GM21723 (cell line): ENCODE measurements at regions not wholly inside any gene's neighbourhood (a gene's known extent, or its start where the extent isn't known, plus 50 kb on each side); places are given as distances from the start of the nearest gene placed in this dataset.
"Not testable (repeated sequence)": the region's sequence is repeated elsewhere in the genome, so short reads cannot be mapped to it uniquely, and the experiment has no call there.

Experiments
- ATAC-seq: cut with Tn5 transposase; IDR thresholded peaks from one replicate; pipeline ENCODE4 v1.9.1; 2021; ENCODE audit warnings: mild to moderate bottlenecking, moderate library complexity; ENCODE audit not compliant: unreplicated experiment

DNA sequence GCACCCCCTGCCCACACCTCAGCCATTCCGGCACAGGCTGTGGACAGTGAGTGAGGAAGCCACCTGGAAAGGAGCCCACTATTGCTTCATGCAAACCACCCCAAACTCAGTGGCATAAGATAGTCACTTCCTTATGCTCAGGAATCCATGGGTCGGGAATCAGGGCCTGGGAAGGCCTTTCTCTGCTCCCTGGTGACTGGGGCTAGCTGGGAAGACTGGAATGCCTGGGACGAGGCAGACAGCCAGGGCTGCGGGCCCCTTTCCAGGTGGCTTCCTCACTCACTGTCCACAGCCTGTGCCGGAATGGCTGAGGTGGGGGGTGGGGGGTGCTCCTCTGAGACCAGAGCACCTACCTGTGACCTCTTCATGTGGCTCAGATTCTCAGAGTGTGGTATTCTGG lies 74.1 kb upstream of the GRB10 start:
- no peak for ATAC-seq

DNA sequence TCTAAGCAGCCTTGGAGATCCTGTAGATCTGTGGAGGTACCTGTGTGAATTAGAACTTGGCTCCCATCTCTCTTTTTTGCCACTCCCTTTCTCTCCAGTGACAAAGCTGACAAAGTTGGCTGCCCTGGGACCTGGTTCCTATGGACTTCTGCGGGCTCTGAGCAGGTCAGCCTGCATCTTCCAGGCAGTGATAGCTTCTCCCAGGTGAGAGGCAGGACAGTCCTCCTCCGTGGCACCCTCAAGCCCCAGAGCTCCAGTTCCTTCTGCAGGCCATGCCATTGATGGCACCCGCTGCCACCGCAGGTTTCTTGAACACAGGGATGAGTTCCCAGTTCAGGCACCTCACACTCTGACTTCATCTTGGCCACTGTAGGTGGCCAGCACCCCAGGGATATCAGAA lies 73.5 kb upstream of the GRB10 start:
- ATAC-seq = no peak

DNA sequence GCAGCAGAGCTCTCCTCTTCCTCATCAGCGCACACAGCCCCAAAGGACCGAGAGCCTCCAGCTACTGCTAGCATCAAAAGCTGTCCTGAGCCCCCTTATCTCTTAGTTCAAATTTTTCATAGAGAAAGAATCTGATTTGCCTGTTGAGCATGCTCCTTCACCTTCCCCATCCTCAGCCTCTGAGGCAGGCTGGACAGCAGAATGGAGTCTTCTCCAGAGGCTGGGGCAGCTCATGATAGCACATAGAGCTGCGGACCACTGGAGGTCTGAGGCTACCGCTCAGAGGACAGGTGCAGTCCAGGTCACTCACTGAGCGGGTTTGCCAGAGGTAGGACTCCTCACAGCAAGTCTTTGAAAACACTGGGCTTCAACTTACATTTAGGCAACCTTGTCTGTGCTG lies 72.8 kb upstream of the GRB10 start:
- ATAC-seq = no peak

DNA sequence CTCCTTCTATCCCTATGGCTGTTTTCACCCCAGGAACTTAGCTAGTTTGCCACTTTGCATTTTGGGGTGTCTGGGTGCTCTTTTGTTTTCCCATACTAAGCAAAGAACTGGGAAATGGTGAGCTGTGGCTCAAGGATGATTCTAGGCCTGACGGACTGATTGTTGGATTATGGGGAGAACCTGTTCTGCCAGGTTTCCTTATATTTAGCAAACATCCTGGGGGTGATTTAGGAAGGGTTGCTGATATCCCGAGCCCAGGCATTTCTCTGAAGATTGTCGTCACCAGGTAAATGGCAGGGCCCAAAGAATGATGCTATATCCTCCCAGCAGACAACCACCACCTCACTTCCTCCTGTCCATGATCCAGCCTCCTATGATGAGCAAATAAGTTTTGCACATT lies 72.1 kb upstream of the GRB10 start:
- no peak for ATAC-seq

DNA sequence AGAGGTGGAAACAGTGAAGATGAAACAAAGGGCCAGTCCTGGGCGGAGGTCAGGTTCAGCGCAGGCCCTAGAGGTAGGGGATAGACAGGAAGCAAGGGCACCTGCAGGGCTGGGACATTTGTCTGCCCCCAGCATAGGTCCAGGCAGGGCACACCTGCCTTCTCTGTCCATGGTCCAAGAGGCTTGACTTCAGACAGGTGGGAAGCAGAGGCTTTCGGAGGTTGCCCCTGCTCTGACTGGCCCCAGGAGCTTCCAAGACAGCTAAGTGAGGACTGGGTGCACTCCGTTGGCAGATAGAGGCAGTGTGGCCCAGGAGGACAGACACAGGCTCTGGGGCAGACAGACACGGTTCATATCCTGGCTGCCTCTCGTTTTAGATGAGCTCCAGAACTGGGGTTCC lies 71.6 kb upstream of the GRB10 start:
- no peak for ATAC-seq

DNA sequence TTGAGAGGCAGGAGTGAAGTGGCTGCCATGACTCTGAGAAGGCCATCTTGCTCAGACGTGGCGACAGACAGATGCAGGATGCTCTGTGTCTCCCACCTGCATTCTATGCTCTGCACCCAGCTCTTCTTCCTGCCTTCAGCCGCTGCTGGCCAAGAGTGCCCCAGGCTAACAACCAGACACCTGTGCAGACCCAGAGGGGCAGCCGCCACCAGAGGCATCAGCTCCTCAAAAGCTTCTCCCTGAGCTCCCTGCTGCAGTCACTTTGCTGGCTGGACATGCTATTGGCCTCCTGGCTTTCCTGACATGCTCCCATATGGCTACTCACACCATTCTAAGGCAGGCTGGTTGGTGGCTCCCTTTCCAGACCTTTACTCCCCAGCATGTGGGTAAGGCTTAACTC lies 70.6 kb upstream of the GRB10 start:
- ATAC-seq = no peak

DNA sequence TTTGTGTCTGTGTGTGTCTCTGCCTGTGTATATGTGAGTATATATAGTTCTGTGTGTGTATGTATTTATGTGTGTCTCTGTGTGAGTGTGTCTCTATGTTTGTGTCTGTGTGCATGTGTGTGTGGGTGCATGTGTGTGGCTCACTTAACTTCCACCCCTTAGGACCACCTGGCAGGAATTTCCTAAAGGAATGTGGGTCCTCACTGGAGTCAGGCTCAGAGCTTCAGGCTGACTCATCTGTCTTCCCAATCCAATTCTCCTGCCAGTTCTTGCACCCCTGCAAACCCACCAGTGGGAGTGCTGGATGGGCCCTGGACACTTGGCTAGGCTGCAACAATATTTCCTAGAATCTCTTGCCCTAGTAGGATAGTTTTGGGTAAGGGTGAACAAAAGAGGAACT lies 70.2 kb upstream of the GRB10 start:
- no peak for ATAC-seq

DNA sequence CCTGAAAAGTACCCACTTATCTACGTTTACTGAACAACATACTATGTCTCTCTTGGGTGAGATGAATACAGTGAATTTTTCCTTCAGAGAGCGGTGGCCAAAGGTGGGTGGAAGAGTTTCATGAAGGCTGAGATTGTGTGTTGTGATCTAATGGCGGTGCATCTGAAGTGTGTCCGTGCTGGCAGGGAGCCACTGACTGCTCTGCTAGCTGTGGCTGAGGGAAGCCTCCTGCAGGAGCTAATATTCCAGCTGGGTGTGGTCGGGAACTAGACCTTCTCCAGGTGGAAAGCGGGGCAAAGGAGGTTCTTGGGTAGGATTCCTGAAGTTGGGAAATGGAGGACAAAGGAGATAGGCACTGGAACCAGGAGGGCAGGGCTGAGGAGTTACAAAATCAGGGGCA lies 69.2 kb upstream of the GRB10 start:
- ATAC-seq = no peak

DNA sequence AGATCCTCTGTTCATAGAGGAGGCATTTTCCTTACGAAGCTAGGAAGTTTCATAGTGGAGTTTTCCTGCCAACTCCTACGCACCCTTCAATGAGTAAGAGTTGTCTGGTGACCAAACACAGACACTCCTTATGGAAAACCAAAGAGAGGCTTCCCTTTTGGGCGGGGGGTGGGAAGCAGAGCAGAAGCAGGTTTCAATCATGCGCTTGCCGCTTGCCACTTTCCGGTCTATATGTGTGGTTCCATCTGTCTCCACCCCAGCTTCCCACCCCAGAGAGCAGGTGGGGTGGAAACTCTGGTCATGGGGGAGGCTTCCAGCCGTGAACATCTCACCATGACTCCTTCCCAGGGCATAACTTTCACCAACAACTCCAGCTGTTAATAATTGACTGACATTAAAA lies 68.8 kb upstream of the GRB10 start:
- no peak for ATAC-seq

GRCh38 chr7:50849991-50850390 lies 67.3 kb upstream of the GRB10 start:
- ATAC-seq = no peak

- no peak for ATAC-seq
Observed at GRCh38 chr7:50848203-50848602, 65.5 kb upstream of the GRB10 start.

GRCh38 chr7:50844861-50845260 lies 62.2 kb upstream of the GRB10 start:
- ATAC-seq = not testable (repeated sequence)

DNA sequence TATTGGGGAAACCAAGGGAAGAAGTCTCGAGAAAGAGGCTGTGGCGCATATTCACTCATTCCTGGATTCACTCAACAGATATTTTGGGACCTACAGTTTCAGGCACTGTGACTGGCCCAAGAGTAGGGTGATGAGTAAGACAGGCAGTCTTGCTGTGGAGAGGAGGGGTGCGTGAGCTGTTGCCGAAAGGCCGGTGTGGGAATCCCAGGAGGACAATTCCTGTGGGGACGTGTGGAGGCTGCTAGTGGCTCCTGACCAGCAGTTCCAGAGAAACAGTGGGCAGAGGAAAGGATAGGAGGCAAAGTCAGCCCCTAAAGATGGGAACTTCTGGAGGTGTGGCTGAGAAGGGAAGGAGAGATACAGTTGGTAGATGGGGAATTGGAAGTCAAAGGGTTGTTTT lies 59.3 kb upstream of the GRB10 start:
- ATAC-seq = no peak

- ATAC-seq = no peak
Observed at GRCh38 chr7:50838675-50839377, 56.1 kb upstream of the GRB10 start.

- no peak for ATAC-seq
Observed at GRCh38 chr7:50837965-50838364, 55.3 kb upstream of the GRB10 start.

DNA sequence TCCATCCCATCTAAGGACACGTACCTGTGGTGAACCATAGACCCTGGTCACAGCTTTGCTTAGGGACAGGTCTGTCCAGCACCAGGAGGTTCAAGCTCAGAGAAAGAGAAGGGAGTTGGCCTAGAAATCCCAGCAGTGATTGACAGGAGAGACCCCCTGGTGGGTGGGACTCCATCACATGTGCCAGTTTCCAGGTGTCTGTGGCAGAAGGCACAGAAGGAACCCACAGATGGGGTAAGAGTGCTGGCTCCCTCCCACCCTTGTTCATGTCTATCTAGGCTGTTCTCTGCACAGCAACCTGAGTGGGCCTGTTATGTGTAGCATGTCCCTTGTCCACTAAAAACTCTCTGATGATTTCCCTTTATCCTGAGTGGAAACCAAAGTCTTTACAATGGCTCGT lies 54.0 kb upstream of the GRB10 start:
- no peak for ATAC-seq

DNA sequence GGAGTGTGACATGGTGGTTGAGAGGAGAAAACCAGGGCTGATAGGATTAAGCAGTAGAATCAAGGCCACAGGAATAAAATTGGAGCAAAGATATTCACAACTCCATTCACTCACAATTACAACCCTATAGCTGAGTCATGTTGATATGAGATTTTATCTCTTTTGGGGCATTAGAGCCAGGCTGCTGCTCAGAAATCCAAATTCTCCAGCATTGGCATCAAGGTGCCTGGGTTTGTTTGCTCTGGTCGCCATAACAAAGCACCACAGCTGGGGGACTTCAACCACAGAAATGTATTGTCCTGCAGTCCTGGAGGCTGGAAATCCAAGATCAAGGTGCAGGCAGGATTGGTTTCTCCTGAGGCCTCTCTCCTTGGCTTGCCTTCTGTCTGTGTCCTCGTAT lies 52.5 kb upstream of the GRB10 start:
- no peak for ATAC-seq

GRCh38 chr7:50834679-50835078 lies 52.0 kb upstream of the GRB10 start:
- ATAC-seq = no peak

- ATAC-seq = no peak
Observed at GRCh38 chr7:50834031-50834535, 51.4 kb upstream of the GRB10 start.

DNA sequence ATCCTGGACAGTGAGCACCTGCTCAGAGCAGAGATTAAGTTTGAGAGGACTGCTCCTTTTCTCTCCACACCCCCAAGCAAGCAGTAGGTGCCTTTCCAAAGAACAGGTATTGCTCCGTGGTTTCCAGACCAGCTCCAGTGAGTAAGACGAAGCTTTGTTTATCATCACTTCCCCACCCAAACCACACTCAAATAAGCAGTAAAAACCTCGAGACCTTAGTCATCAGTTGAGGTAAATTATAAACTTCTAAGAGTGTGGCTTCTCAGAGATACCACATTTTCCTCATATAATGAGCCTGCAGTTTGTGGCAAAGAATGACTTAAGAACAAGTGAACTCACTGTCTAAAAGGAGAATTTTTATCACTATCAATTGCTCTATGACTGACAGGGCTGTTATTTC lies 50.0 kb upstream of the GRB10 start:
- ATAC-seq = no peak
